ENCODE measurements at regions not wholly inside any gene's neighbourhood (a gene's known extent, or its start where the extent isn't known, plus 50 kb on each side); places are given as distances from the start of the nearest gene placed in this dataset.

DNA sequence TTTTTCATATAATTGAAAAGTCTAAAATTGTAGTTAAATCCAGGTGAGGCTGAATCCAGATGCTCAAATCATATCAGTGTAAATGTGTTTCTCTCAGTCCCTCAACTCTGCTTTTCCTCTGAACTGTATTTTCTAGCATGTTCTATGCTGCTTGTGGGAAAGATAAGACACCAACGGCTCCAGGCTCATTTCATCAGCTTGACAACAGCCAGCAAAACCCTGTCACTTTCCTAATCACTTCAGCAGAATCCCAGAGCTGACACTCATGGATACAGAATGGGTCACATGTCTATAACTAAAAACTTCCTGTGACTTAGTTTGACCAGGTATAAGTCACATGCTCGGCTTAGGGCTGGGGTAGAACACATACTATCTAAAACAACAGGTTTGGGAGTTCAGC, 179.4 kb upstream of the ADRA1B start:
- WGBS, 2 donors: 56 to 84% methylated on average over 2 of the region's 2 CpGs
- Histone ChIP-seq H3K36me3 (no peaks in the 10 kb centered on the region), H3K27ac (no peak overlapping the region), H3K4me3 (replicated peaks in 1 of 3) (no peak overlapping the region), H3K4me1 (no peaks in the 10 kb centered on the region), H3K9me3 (no peaks in the 10 kb centered on the region), H3K27me3 (no peaks in the 10 kb centered on the region)
- TF ChIP-seq POLR2A (IDR thresholded peaks at IDR 0.05): no peak
- TF ChIP-seq, protein P1, sequence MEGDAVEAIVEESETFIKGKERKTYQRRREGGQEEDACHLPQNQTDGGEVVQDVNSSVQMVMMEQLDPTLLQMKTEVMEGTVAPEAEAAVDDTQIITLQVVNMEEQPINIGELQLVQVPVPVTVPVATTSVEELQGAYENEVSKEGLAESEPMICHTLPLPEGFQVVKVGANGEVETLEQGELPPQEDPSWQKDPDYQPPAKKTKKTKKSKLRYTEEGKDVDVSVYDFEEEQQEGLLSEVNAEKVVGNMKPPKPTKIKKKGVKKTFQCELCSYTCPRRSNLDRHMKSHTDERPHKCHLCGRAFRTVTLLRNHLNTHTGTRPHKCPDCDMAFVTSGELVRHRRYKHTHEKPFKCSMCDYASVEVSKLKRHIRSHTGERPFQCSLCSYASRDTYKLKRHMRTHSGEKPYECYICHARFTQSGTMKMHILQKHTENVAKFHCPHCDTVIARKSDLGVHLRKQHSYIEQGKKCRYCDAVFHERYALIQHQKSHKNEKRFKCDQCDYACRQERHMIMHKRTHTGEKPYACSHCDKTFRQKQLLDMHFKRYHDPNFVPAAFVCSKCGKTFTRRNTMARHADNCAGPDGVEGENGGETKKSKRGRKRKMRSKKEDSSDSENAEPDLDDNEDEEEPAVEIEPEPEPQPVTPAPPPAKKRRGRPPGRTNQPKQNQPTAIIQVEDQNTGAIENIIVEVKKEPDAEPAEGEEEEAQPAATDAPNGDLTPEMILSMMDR (IDR thresholded peaks at IDR 0.05): no peak
- no peak for DNase-seq
- intact Hi-C loops (cut with DNase I): no loop called here

DNA sequence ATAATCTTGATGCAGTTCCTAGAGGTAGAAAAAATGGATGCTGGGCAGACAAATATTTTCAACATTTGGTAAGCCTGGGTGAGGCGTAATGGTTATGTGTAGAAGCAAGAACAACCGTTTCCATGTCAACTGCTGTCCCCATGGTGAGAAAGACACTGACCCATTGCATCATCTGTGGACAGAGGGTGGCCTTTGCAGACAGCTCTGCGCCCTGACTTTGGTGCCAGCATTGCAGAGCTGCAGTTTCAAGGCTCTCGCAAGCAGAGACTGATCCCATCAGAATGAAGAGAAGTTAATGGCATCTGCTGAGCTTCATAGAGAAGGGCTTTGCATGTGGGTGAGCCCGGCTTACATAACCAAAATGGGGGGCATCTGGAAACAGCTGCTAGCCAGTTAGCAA, 179.0 kb upstream of the ADRA1B start:
- TF ChIP-seq POLR2A (IDR thresholded peaks at IDR 0.05): no peak
- TF ChIP-seq, protein P1 (IDR thresholded peaks at IDR 0.05): no peak
- H3K4me1 ChIP-seq: no peaks in the 10 kb centered on the region
- no peaks in the 10 kb centered on the region for H3K36me3 ChIP-seq
- H3K27ac ChIP-seq: no peak overlapping the region
- DNase-seq: no peak
- H3K4me3 ChIP-seq (replicated peaks in 1 of 3): no peak overlapping the region
- 89 to 91% methylated on average over 5 of the region's 5 CpGs for WGBS, 2 donors
- no peaks in the 10 kb centered on the region for H3K9me3 ChIP-seq
- H3K27me3 ChIP-seq: no peaks in the 10 kb centered on the region
- intact Hi-C loops (cut with DNase I): no loop called here

GRCh38 chr5:159741829-159742322, 174.4 kb upstream of the ADRA1B start:
- H3K27me3 ChIP-seq: no peaks in the 10 kb centered on the region
- no peaks in the 10 kb centered on the region for H3K4me1 ChIP-seq
- DNase-seq: no peak
- H3K27ac ChIP-seq: no peak overlapping the region
- H3K36me3 ChIP-seq: no peaks in the 10 kb centered on the region
- no peak overlapping the region for H3K4me3 ChIP-seq (replicated peaks in 1 of 3)
- intact Hi-C loops (cut with DNase I): no loop called here
- 92 to 97% methylated on average over 5 of the region's 5 CpGs for WGBS, 2 donors
- H3K9me3 ChIP-seq: no peaks in the 10 kb centered on the region
- no peak for TF ChIP-seq POLR2A (IDR thresholded peaks at IDR 0.05)
- TF ChIP-seq, protein P1 (IDR thresholded peaks at IDR 0.05): no peak

- no peaks in the 10 kb centered on the region for H3K9me3 ChIP-seq
- no peak for TF ChIP-seq POLR2A (IDR thresholded peaks at IDR 0.05)
- TF ChIP-seq, protein P1 (IDR thresholded peaks at IDR 0.05): no peak
- WGBS, 2 donors: 98% methylated on average over 1 of the region's 1 CpG
- DNase-seq: no peak
- intact Hi-C loops (cut with DNase I): no loop called here
- H3K4me1 ChIP-seq: no peaks in the 10 kb centered on the region
- no peaks in the 10 kb centered on the region for H3K36me3 ChIP-seq
- H3K27ac ChIP-seq: no peak overlapping the region
- no peaks in the 10 kb centered on the region for H3K27me3 ChIP-seq
- H3K4me3 ChIP-seq (replicated peaks in 1 of 3): no peak overlapping the region
These were observed 173.0 kb upstream of the ADRA1B start for GRCh38 chr5:159743234-159743633.

GRCh38 chr5:159746707-159747106, 169.6 kb upstream of the ADRA1B start:
- 89 to 93% methylated on average over 4 of the region's 4 CpGs for WGBS, 2 donors
- intact Hi-C loops (cut with DNase I): no loop called here
- Histone ChIP-seq H3K4me1 (no peaks in the 10 kb centered on the region), H3K27me3 (no peaks in the 10 kb centered on the region), H3K27ac (no peak overlapping the region), H3K36me3 (no peaks in the 10 kb centered on the region), H3K4me3 (replicated peaks in 1 of 3) (no peak overlapping the region), H3K9me3 (no peaks in the 10 kb centered on the region)
- no peak for TF ChIP-seq POLR2A (IDR thresholded peaks at IDR 0.05)
- DNase-seq: no peak

DNA sequence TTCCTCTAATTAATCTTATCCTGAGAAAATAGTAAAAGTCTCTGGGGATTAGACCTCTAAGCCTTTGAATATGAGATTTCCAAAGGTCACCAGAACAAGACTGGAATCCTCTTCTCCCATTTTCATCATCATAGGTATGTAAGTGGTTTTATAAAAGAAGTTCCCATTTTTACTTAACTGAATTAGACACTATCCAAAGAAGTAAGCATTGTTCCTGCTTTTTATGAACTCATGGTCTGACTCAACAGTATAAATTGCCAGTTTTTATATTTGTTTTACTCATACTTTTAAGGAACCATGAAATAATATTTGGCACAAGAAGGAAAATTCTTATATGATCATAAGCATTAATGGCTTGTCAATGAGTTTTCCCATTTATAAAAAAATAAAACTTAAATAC, 167.1 kb upstream of the ADRA1B start:
- intact Hi-C loops (cut with DNase I): no loop called here
- Histone ChIP-seq H3K4me1 (no peaks in the 10 kb centered on the region), H3K9me3 (no peaks in the 10 kb centered on the region), H3K27me3 (no peaks in the 10 kb centered on the region), H3K36me3 (no peaks in the 10 kb centered on the region), H3K4me3 (replicated peaks in 1 of 3) (no peak overlapping the region), H3K27ac (no peak overlapping the region)
- no peak for DNase-seq
- TF ChIP-seq, protein P1 (IDR thresholded peaks at IDR 0.05): no peak
